ENCODE measurements at regions not wholly inside any gene's neighbourhood (a gene's known extent, or its start where the extent isn't known, plus 50 kb on each side); places are given as distances from the start of the nearest gene placed in this dataset.

DNA sequence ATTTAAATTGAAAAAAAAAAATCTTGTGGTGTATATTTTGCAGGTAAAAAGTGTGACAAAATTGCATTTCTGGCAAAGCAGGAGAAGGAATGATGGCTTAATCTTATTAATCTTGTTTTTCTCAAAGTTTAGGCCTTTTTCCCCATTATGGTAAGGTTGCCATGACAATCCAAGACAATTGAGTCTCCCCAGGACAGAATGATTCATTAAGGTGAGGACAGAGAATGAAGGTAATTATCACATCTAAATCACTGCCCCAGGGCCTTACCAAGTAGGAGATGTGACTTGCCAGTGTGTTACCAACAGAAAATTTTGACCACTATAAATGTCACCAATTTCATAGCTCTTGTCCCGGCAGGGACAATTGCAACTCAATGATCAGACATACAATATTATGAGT lies 439.2 kb downstream of the DNAH5 start:
- TF ChIP-seq, protein P1, sequence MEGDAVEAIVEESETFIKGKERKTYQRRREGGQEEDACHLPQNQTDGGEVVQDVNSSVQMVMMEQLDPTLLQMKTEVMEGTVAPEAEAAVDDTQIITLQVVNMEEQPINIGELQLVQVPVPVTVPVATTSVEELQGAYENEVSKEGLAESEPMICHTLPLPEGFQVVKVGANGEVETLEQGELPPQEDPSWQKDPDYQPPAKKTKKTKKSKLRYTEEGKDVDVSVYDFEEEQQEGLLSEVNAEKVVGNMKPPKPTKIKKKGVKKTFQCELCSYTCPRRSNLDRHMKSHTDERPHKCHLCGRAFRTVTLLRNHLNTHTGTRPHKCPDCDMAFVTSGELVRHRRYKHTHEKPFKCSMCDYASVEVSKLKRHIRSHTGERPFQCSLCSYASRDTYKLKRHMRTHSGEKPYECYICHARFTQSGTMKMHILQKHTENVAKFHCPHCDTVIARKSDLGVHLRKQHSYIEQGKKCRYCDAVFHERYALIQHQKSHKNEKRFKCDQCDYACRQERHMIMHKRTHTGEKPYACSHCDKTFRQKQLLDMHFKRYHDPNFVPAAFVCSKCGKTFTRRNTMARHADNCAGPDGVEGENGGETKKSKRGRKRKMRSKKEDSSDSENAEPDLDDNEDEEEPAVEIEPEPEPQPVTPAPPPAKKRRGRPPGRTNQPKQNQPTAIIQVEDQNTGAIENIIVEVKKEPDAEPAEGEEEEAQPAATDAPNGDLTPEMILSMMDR (IDR thresholded peaks at IDR 0.05; ENCODE audit: insufficient read depth, low read length), result no peak
- TF ChIP-seq POLR2AphosphoS5 (IDR thresholded peaks at IDR 0.05; ENCODE audit: low read depth), result no peak
